ENCODE measurements at regions not wholly inside any gene's neighbourhood (a gene's known extent, or its start where the extent isn't known, plus 50 kb on each side); places are given as distances from the start of the nearest gene placed in this dataset.
A peak's percentile ranks its signal among the peaks of the same experiment; 100 is the strongest.

DNA sequence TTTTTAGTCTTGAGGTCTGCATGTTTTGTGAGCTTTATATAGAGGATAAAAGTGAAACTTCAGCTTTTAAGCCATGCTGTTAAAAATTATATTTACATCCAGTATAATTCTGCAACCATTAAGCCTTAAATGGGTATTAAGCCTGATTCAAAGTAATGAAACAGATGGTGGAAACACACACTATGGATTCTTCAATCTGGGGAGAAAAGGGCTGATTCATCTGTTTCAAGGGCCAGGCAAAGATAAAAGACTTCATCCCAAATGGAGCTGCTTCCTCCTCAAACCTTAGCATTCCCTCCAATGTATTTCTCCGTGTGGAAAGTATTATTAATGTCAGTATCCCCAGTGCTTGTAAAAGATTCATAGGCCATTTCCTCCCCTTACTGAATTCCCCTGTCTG is 367.4 kb upstream of the ZFHX3 start:
- no peaks in the 10 kb centered on the region for H3K79me2 ChIP-seq (ENCODE audit: control insufficient read depth, insufficient read depth, low read length)
- no peak overlapping the region for H3K4me3 ChIP-seq (replicated peaks in 1 of 4; ENCODE audit: control extremely low read depth in 1 of 4, insufficient read depth in 1 of 4, low read depth in 3 of 4, low read length in 4 of 4)
- H3K4me2 ChIP-seq (ENCODE audit: extremely low read depth, insufficient read depth, low read length) = no peak overlapping the region
- H2AFZ ChIP-seq (ENCODE audit: low read length) = no peak overlapping the region
- H4K20me1 ChIP-seq (ENCODE audit: control insufficient read depth, extremely low read depth, insufficient read depth, low read length) = no peaks in the 10 kb centered on the region
- H3K27me3 ChIP-seq (ENCODE audit: control insufficient read depth, insufficient read depth, low read length) = no peaks in the 10 kb centered on the region
- H3K9me3 ChIP-seq (ENCODE audit: control insufficient read depth, insufficient read depth, low read depth, low read length) = no peaks in the 10 kb centered on the region
- H3K4me1 ChIP-seq (ENCODE audit: control insufficient read depth, extremely low read depth, insufficient read depth, low read length) = no peaks in the 10 kb centered on the region
- TF ChIP-seq EZH2 (IDR thresholded peaks at IDR 0.05; ENCODE audit: low read length, missing control alignments) = no peak
- TF ChIP-seq, protein P1, sequence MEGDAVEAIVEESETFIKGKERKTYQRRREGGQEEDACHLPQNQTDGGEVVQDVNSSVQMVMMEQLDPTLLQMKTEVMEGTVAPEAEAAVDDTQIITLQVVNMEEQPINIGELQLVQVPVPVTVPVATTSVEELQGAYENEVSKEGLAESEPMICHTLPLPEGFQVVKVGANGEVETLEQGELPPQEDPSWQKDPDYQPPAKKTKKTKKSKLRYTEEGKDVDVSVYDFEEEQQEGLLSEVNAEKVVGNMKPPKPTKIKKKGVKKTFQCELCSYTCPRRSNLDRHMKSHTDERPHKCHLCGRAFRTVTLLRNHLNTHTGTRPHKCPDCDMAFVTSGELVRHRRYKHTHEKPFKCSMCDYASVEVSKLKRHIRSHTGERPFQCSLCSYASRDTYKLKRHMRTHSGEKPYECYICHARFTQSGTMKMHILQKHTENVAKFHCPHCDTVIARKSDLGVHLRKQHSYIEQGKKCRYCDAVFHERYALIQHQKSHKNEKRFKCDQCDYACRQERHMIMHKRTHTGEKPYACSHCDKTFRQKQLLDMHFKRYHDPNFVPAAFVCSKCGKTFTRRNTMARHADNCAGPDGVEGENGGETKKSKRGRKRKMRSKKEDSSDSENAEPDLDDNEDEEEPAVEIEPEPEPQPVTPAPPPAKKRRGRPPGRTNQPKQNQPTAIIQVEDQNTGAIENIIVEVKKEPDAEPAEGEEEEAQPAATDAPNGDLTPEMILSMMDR (conservative IDR thresholded peaks at IDR 0.05 in 1 of 2, IDR thresholded peaks at IDR 0.05 in 1 of 2; ENCODE audit: low read depth in 1 of 2, low read length in 2 of 2) = no peak
- DNase-seq (ENCODE audit: low read depth in 2 of 2) = no peak
- H3K9ac ChIP-seq (ENCODE audit: insufficient read depth, low read length) = no peak overlapping the region
- H3K36me3 ChIP-seq (ENCODE audit: control insufficient read depth, insufficient read depth, low read length) = no peaks in the 10 kb centered on the region
- H3K27ac ChIP-seq (ENCODE audit: insufficient read depth, low read length) = no peak overlapping the region

- Histone ChIP-seq H3K9me3 (ENCODE audit: control insufficient read depth, insufficient read depth, low read depth, low read length) (no peaks in the 10 kb centered on the region), H3K27me3 (ENCODE audit: control insufficient read depth, insufficient read depth, low read length) (no peaks in the 10 kb centered on the region), H3K4me3 (replicated peaks in 1 of 4; ENCODE audit: control extremely low read depth in 1 of 4, insufficient read depth in 1 of 4, low read depth in 3 of 4, low read length in 4 of 4) (no peak overlapping the region), H3K9ac (ENCODE audit: insufficient read depth, low read length) (no peak overlapping the region), H3K79me2 (ENCODE audit: control insufficient read depth, insufficient read depth, low read length) (no peaks in the 10 kb centered on the region), H3K4me1 (ENCODE audit: control insufficient read depth, extremely low read depth, insufficient read depth, low read length) (no peaks in the 10 kb centered on the region), H2AFZ (ENCODE audit: low read length) (no peak overlapping the region), H4K20me1 (ENCODE audit: control insufficient read depth, extremely low read depth, insufficient read depth, low read length) (no peaks in the 10 kb centered on the region), H3K4me2 (ENCODE audit: extremely low read depth, insufficient read depth, low read length) (no peak overlapping the region), H3K27ac (ENCODE audit: insufficient read depth, low read length) (no peak overlapping the region), H3K36me3 (ENCODE audit: control insufficient read depth, insufficient read depth, low read length) (no peaks in the 10 kb centered on the region)
- peak in 1 of 2 donors; percentile 36 for DNase-seq (ENCODE audit: low read depth in 2 of 2)
- TF ChIP-seq EZH2 (IDR thresholded peaks at IDR 0.05; ENCODE audit: low read length, missing control alignments) = no peak
- TF ChIP-seq, protein P1 (conservative IDR thresholded peaks at IDR 0.05 in 1 of 2, IDR thresholded peaks at IDR 0.05 in 1 of 2; ENCODE audit: low read depth in 1 of 2, low read length in 2 of 2) = no peak
These were observed 366.7 kb upstream of the ZFHX3 start for GRCh38 chr16:73414638-73415037.

DNA sequence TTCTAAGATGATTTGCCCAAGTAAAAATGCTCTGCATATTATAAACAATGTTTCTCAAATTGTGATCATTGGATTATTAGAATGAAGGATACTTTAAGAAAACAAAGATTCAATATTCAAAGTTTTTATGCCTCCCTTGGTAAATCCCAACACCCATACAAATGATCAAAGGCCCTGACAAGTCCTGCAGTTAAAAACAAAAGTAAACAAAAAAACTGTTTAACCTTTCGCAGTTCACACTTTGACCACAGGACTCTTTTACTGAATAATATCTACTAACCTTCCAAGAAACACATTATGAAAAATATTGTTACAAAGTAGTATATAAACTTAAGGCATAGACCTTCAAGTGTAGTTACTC is 365.9 kb upstream of the ZFHX3 start:
- TF ChIP-seq, protein P1 (conservative IDR thresholded peaks at IDR 0.05 in 1 of 2, IDR thresholded peaks at IDR 0.05 in 1 of 2; ENCODE audit: low read depth in 1 of 2, low read length in 2 of 2) = no peak
- no peak for TF ChIP-seq EZH2 (IDR thresholded peaks at IDR 0.05; ENCODE audit: low read length, missing control alignments)
- no peak overlapping the region for H2AFZ ChIP-seq (ENCODE audit: low read length)
- H3K4me2 ChIP-seq (ENCODE audit: extremely low read depth, insufficient read depth, low read length) = no peak overlapping the region
- H4K20me1 ChIP-seq (ENCODE audit: control insufficient read depth, extremely low read depth, insufficient read depth, low read length) = no peaks in the 10 kb centered on the region
- no peaks in the 10 kb centered on the region for H3K27me3 ChIP-seq (ENCODE audit: control insufficient read depth, insufficient read depth, low read length)
- H3K4me3 ChIP-seq (replicated peaks in 1 of 4; ENCODE audit: control extremely low read depth in 1 of 4, insufficient read depth in 1 of 4, low read depth in 3 of 4, low read length in 4 of 4) = no peak overlapping the region
- DNase-seq (ENCODE audit: low read depth in 2 of 2) = no peak
- H3K9me3 ChIP-seq (ENCODE audit: control insufficient read depth, insufficient read depth, low read depth, low read length) = no peaks in the 10 kb centered on the region
- H3K79me2 ChIP-seq (ENCODE audit: control insufficient read depth, insufficient read depth, low read length) = no peaks in the 10 kb centered on the region
- no peaks in the 10 kb centered on the region for H3K4me1 ChIP-seq (ENCODE audit: control insufficient read depth, extremely low read depth, insufficient read depth, low read length)
- H3K9ac ChIP-seq (ENCODE audit: insufficient read depth, low read length) = no peak overlapping the region
- H3K27ac ChIP-seq (ENCODE audit: insufficient read depth, low read length) = no peak overlapping the region
- no peaks in the 10 kb centered on the region for H3K36me3 ChIP-seq (ENCODE audit: control insufficient read depth, insufficient read depth, low read length)

Data from fibroblast of lung (primary cell).